Embryonic facial prominence (tissue), 1 donor: ENCODE measurements at regions not wholly inside any gene's neighbourhood (a gene's known extent, or its start where the extent isn't known, plus 50 kb on each side); places are given as distances from the start of the nearest gene placed in this dataset.
"Not testable (repeated sequence)": the region's sequence is repeated elsewhere in the genome, so short reads cannot be mapped to it uniquely, and the experiment has no call there.

Source experiments
- DNase-seq: peaks from one replicate; pipeline ENCODE4 v3.0.0-alpha.2; 2016; ENCODE audit errors: extremely low spot score

DNA sequence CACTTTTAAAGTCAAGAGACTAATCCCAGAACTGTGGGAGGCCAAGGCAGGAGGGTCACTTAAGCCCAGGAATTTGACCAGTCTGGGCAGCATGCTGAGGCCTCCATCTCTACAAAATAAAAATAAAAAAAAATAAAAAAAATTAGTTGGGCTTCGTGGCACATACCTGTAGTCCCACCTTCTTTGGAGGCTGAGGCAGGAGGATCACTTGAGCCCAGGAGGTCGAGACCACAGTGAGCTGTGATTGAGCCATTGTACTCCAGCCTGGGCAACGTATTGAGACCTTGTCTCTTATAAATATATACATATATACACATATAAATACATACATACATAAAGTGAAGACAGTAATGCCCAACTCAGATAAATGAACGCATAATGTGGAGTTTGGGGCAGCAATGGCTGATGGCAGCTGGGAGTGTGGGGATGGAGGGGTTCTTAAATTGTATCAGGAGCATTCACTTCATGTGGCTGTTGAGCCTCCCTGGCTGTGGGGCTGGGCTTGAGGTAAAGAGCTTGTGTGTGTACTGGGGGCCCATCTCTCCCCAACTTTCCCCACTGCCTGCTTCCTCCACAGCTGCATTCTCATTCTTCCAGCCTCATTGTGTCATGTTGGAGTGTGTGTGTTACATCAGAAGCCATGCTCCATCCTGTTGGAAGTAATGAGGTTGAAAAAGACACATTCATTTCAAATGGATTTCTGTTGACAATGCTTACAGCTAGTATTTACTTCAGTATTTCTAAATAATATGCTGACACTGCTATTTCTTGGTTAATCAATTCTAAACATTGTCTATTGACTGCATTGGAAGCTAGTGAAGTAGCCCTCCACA lies 96.5 kb upstream of the HS6ST1 start:
- DNase-seq: no peak

DNA sequence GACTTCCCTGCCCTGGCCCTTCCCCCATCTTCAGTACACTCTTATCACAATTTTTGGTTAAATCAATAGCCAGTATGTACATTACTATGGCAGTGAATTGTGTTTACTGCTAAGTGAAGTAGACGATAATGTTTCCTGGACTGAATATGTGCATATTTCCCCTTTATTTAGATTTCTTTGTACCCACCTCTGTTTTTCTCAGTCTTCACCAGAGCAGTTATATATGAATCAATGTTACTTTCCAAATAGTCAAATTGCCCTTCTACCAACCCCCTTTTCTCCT lies 97.1 kb upstream of the HS6ST1 start:
- DNase-seq: no peak

DNA sequence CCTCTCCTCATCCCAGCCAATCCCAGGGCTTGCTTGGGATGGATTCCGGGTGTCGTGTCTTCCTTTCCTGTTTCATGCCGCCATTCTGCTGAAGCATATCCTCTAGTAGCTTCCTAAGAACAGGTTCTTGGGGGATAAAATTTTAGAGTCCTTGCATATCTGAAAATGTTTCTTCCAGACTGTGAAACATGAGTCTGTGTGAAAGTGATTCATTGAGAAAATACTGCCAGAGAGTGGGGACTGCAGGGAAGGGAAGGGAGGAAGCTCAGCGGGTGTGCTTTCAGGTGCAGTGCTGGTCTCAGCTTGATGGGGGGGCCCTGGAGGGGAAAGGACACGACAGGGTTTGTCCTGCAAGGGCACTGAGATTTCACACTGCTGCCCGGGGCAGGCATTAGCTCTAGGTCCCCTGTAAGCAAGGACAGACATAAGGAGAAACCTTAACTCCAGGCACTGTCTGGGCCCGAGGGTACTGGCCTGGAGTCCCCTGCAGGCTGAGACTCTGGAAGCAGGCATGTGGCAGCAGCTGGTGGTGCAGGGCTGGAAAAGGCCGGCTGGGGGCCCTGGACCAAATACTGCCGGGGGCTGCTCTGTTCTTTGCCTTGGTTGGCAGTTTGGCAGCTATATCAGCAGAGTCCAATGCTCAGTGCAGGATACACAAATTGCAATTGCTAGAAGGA lies 97.6 kb upstream of the HS6ST1 start:
- DNase-seq: no peak

DNA sequence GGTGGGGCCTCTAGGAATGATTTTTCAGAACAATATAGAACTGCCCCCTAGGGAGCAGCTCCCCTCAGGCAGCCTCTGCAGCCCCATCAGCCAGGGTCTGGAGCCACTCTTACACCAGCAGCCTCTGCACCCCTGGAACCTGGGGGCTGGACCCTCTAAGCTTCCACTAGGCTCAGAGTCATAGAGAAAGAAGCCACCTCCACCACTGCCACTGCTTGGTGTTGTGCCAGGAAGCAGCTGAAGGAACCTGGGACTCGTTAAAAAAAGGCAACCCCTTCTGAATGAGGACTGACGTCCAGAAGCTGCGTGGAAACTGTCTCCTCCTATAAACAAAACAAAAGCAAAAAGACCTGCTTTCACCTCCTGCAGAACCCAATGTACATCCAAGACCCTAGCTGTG lies 98.1 kb upstream of the HS6ST1 start:
- no peak for DNase-seq

DNA sequence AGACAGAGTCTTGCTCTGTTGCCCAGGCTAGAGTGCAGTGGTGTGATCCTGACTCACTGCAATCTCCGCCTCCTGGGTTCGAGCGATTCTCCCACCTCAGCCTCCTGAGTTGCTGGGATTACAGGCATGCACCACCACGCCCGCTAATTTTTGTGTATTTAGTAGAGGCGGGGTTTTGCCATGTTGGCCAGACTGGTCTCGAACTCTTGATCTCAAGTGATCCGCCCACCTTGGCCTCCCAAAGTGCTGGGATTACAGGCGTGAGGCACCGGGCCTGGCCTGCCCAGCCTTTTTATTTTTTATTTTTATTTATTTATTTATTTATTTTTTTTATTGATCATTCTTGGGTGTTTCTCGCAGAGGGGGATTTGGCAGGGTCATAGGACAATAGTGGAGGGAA lies 98.6 kb upstream of the HS6ST1 start:
- not testable (repeated sequence) for DNase-seq

DNA sequence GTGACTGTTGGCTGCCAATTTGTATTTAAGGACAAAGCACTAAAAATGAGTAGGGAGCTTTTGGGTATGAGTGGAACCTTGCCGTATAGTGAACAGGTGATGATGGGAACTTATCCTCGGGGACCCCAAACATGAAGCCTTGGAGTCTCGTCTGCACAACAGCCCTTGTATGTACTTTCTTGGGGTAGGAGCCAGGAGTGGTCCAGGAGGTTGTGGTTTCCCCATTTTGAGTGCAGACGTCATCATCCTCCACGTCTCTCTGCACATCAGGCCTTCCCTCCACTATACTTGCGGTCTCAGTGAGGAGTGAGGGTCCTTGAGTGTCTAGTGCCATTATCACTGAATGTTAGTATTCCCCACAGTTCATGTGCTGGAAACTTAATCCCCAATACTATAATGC lies 101.5 kb upstream of the HS6ST1 start:
- no peak for DNase-seq

DNA sequence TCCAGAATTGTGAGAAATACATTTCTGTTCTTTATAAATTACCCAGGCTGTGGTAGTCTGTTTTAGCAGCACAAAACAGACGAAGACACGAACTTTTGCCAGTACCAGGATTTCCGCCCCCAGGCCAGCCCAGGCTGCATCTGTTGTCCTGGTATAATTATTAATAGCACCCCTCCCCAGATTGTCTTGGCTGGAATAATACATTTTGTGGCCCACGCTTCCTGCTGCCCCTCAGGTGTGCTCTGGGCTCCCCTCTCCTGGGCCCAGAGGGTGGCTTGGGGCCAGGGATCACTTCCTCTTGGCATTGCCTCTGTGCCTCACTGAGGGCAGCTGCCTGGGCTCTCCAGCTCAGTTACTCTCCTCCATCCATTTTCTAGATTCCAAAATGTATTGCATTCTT lies 102.1 kb upstream of the HS6ST1 start:
- no peak for DNase-seq

DNA sequence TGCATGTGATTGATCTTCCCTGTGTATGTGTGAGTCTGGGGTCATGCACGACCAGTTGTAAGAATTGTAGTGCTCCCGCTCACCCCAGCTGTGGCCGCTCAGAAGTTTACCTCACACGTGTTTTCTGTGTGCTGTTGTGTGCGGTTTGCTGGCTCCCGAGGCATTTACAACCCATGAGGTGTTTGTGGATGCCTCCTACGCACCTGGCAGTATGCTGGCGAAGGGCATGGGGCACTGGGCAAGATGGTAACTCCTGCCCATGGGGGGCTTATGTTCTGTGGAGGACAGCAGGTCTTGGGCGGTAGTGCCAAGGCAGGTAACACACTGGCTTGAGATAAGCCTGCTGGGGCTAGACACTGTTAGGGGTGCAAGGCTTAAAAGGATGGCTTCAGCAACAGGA lies 102.6 kb upstream of the HS6ST1 start:
- no peak for DNase-seq

DNA sequence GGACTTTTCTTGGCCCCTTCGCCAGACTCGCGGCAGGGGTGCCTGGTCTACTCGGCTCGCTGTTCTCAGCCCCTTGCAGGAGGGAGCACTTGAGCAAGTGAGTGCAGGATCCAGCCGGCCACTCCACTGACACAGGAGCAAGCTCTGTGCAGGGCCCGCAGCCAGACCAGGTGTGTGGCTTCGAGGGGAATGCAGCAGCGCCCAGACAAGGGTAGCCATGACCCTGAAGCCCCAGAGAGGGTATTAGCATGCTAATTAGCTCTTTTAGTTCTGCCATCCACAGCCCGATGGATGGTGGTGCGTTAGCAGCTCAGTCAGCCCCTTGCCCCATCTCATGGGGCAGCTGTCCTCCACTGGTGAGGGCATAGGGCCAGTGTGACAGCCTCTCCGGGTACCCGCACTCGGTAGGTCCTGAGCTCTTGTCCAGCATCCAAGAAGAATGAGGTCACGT lies 103.2 kb upstream of the HS6ST1 start:
- DNase-seq: no peak

DNA sequence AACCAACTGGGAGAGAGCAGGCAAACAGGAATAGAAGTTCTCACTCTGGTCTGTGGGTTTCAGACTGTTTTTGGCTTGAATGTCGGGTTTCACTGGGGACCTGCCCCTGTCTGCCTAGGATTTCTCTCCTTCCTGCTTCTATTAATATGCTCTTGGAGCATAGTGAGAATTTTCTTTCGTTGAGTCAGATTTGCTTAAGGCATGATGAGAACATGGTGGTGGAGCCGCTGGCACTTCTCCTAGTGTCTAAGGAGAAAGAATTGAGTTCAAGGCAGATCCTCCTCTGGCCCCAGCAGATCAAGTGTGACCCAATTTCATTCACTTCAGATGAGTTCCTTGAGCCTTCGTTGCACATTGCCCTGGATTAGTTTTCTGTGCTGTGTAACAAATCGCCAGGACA lies 103.9 kb upstream of the HS6ST1 start:
- DNase-seq: no peak

DNA sequence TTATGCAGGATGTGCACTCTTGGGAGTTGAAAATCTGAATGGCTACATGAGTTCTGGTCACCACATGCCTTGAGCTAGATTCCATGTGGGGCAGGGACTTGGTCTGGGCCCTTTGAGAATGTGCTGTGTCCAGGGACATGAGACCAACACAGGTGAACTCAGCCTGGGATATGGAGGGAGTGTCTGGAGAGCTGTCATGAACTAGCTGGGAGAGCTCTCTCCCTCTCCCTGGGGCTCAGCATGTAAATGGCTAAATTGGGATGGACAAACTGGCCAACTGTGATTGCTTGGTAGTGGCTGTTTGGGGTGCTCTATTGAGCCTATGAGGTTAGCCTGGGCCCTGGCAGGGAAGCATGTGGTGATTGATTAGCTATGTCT lies 105.1 kb upstream of the HS6ST1 start:
- DNase-seq: no peak

DNA sequence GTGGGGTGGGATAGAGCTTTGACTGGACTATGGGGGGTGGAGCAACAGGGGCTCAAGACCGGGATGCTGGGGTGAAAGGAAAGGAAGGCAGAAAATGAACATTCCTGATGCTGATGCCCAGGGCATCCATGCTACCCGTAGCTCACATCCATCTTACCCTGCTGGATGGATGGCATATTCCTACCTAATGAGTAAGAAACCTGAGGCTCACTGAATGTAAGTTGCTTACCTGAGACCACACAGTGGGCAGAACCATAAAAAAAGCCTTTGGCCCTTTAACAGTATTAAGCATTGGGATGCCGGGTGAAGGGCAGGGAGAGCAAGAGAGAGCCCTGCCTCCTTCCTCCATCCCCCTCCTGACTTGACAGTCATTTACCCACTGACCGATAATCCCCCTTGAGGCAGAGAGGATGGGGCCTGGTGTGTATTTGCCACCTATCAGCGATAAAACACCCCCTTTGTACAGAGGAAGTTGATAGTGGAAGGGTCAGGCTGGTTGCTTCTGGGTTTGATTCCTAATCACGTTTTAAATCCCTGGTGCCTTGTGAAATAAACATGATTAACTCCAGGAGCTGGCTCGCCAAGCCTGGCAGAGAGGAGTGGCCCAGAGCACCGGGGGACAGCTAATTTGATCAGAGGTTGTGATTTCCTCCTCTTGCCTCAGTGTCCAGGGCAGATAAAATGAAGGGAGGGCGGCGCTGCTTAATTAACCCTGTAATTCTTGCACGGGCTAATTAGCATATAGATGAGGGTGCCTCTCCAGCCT lies 105.9 kb upstream of the HS6ST1 start:
- no peak for DNase-seq

DNA sequence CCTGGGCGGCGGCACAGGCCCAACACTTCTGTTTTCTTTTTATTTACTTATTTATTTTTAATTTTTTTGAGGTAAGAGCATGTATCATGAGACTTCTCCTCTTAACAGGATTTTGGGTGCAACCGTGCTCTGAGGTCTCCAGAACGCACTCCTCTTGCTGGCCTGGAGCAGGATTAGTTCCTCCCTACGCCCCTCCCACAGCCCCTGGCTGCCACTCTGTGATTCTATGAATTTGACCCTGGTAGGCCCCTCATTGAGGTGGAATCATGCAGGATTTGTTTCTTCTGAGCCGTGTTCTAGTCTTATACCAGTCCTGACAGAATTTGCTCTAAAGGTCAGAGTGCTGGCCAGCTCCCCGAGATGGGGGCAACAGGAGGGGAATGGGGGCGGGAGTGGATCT lies 106.5 kb upstream of the HS6ST1 start:
- no peak for DNase-seq

DNA sequence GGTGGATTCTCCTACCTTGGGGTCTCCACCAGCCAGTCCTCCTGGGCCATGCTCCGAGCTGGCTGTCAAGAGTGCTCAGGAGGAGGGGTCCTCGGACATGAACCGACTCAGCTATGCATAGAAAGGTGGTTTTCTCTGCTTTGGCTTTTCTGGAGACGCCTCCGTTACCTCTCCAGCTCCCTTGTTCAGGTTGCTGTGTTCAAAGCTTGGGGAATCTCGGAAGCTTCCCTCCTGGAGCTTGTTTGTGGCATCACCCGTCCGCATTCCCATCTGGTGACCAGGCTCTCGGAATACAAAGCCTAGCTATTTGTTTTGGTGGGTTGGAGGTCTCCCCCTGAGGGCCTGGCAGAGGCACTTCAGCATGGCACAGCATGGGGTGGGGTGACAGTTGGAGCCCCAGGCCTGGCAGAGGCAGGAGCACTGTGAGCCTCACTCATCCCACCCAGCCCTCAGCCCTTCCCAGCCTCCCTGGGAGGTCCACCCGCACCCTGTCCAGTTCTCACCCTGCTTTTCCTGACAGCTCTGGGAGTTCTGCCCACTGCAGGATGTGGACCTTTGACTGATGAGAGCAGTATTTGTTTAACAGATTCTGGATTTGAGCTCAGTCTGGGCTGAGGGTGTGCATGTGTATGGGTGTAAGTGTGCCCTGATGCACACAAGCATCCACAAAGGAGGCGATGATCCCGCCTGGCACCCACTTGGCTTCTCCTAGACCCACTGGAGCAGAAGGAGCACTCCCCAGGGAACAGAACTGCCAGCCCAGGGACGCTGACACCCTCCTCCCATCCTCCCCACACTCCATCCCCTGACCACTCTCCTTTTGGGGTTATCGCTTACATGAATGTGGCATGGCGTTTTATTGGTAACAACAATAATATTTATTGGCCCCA lies 107.3 kb upstream of the HS6ST1 start:
- DNase-seq: no peak

DNA sequence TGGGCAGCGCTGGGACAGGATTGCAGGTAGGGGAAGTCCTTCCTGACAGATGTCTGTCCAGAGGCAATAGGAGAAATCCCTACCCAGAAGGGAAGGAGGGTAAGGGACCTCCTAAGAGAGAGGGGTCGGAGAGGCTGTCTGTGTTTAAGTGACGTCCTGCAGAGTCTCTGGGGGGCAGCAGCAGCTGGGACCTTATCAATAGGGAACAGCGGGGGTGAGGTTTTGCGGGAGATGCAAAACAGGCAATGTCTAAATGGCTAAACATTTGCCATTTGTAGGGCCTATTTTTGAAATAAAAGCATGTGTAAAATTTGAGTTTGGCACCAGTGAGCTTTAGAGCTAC lies 108.7 kb upstream of the HS6ST1 start:
- DNase-seq: no peak

DNA sequence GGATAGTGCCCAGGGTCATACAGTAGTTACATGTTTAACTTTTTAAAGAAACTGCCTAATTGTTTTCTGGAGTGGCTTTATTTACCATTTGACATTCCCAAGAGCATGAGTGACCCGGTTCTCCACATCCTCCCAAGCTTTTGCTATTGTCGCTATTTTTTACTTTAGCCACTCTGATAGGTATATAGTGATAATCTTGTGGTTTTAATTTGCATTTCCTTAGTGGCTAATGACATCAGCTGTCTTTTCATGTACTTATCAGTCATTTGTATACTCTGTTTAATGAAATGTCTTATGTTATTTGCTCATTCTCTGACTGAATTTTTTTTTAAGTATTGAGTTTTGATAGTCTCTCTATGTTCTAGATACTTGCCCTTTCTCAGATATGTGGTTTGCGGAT lies 109.7 kb upstream of the HS6ST1 start:
- DNase-seq: no peak

DNA sequence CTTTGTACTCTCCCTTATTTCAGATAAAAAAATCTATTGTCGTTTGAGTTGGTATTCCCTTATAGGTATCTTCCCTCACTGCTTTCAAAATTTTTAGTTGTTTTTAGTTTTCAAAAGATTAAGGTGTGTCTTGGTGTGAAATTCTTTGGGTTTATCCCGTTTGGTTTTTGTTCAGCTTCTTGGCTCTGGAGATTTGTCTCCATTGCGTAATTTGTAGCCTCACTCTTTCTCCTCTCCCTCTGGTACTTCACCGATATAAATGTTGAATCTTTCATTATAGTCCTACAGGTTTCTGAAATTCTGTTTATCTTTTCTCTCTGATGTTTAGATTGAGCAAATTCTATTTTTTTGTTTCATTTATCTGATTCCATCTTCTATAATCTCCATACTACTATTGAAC lies 113.8 kb upstream of the HS6ST1 start:
- DNase-seq: no peak

DNA sequence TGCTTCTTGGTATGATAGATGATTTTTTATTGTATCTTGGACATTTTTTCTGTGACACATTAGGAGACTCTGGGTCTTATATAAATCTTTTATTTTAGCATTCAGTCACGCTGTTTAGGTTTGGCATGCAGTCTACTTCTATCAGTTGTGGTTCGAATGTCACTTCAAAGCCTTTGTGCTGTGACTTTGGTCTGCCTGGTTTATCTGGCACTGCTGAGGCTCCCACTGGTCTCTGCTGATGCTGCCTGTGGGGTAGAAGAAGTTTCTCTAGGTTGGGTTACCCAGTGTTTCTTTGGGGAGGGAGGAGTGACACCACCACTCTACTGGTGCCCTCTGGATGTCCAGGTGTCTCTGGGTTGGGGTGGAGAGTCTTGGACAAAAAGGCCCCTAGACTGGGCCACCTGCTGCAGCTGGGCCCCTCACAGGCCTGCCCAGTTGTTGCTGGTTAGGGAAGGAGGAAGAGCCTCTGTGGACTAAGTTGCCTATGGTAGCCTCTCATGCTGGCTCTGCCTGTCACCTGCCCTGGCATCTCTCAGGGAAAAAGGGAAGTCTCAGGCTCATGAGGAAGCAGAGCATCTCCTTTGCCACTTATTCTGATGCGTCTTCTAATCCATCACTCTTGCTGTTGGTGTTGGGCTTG lies 115.4 kb upstream of the HS6ST1 start:
- no peak for DNase-seq

DNA sequence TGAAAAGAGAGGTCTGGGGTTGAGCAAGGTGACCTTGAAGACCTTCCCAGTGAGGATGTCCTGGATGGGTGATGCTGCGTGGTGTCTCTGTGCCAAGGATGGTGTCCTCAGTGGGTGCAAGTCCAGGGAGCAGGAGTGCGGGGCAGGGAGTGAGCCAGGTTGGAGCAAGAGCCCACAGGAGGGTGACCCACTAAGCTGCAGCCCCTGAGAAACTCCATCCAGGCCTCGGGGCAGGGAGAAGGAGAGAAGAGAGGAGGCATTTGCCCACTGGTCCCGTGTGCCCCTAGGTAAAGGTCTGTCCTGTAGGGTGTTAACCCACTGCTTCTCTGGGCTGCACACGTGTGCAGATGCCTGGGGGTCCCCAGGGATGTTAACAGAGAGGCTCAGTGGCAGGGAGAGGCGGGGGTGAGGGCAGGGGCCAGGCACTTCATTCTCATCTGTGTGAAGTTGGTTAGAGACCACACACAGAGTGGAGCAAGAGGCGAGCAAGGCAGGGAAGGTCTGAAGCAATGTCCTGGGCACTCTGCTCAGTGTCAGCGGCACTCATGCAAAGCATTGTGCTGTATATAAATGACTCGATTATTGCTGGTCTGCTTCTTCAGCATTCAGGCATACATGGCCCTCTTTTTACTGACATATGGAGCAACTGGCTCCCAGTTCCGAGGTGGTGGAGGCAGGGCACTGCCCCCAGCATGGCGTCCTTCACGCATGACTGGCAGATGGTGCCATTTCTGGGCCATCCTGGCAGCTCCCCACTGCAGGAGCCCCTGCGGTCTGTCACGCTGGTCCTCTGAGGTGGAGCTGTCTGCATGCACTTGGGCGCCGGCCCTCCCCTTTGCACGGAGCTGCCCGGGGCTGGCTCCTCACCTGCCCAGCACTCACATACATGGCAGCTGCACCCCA lies 117.2 kb upstream of the HS6ST1 start:
- DNase-seq: no peak

DNA sequence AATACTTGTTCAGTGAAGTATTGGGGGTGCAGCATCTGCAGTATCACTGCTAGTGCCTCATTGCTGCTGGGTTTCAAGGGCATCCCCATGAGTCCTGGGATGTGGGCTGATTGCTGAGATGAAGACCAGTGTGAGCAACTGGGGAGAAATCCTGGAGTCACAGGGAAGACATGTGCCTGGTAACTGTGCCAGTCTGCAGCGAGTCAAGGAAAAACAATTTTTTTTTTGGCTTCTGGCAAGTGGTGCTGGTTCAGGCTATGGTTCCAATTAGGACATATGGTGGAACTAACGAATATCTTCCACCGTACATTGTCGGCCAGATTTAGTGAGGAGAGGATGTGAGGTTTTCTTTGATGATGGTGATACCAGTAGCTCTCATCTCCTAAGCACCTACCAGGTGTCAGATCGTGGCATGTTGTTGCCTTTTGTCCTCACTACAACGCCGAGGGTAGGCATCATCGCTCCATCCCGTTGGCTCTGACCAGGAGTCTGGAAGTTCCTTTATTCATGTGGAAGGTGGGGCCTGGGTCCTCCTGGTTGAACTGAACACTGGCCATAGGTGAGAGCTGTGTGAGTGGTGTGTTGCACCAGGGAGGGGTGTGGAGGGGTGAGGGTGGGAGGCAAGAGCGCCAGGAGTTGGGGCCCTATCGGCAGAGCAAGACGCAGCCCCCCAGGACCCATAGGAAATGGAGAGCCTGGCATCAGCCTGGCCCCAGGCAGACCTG lies 118.0 kb upstream of the HS6ST1 start:
- no peak for DNase-seq
